Upper lobe of right lung (tissue), 1 donor: ENCODE measurements at regions not wholly inside any gene's neighbourhood (a gene's known extent, or its start where the extent isn't known, plus 50 kb on each side); places are given as distances from the start of the nearest gene placed in this dataset.
"Not testable (repeated sequence)": the region's sequence is repeated elsewhere in the genome, so short reads cannot be mapped to it uniquely, and the experiment has no call there.

Experiments
- ATAC-seq: fragments of 200-7000 bp; cut with Tn5 transposase; one replicate; pipeline ENCODE4 v1.9.1; 2020; ENCODE audit warnings: mild to moderate bottlenecking, moderate library complexity
- DNase-seq: peaks from one replicate; pipeline ENCODE4 v3.0.0-alpha.2; 2020
- H3K27ac ChIP-seq: fragments of 200-600 bp; one replicate; pipeline ENCODE4 v1.8.0; 2022
- H3K27me3 ChIP-seq: fragments of 200-600 bp; one replicate; pipeline ENCODE4 v1.8.0; 2022; ENCODE audit warnings: mild to moderate bottlenecking
- H3K36me3 ChIP-seq: fragments of 200-600 bp; one replicate; pipeline ENCODE4 v1.8.0; 2022
- H3K4me1 ChIP-seq: fragments of 200-600 bp; one replicate; pipeline ENCODE4 v1.8.0; 2022
- H3K4me3 ChIP-seq: fragments of 200-600 bp; one replicate; pipeline ENCODE4 v1.8.0; 2022; ENCODE audit warnings: mild to moderate bottlenecking
- H3K9me3 ChIP-seq: fragments of 200-600 bp; one replicate; pipeline ENCODE4 v1.8.0; 2022
- intact Hi-C: fragments of 100-400 bp; cut with DNase I; formaldehyde crosslinking; loops from one replicate; pipeline ENCODE4 v1.11.0; 2022
- TF ChIP-seq, protein P1 (sequence below): fragments of 200-600 bp; IDR thresholded peaks from one replicate; pipeline ENCODE4 v1.8.0; 2022; ENCODE audit warnings: antibody characterized with exemption
- donor health status: DM: no; HTN: yes; CAD: no; lungs with severe emphysema.

DNA sequence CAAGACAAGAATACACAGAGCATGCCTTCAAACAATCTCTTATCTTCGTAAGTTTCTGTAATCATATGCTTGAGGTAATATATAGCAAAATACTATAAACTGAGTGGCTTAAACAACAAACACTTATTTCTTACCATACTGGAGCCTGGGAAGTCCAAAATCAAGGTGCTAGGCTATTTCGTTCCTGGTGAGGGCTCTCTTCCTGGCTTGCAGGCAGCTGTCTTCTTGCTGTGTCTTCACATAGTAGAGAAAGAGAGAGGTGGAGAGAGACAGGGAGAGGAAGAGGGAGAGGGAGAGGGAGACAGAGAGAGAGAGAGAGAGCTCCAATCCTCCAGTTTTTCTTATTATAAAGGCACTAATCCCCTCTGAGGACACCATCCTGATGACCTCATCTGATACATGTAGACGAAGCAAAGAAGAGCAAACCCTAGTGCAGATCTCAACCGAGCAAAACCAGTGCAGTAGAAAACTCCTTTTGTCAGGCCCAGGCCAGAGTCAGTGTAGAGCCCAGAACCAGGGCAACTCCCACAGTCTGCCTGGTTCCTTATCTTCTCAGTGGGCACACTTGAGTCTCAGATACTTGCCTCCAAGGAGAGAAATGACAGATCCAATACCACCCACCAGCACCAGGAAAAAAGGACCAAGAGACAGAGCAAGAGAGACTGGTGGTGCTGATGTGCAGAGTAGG, 297.1 kb upstream of the NCAM1 start:
- H3K4me1 ChIP-seq: no peaks in the 10 kb centered on the region
- no peak overlapping the region for H3K27ac ChIP-seq
- no peak for ATAC-seq
- TF ChIP-seq, protein P1, sequence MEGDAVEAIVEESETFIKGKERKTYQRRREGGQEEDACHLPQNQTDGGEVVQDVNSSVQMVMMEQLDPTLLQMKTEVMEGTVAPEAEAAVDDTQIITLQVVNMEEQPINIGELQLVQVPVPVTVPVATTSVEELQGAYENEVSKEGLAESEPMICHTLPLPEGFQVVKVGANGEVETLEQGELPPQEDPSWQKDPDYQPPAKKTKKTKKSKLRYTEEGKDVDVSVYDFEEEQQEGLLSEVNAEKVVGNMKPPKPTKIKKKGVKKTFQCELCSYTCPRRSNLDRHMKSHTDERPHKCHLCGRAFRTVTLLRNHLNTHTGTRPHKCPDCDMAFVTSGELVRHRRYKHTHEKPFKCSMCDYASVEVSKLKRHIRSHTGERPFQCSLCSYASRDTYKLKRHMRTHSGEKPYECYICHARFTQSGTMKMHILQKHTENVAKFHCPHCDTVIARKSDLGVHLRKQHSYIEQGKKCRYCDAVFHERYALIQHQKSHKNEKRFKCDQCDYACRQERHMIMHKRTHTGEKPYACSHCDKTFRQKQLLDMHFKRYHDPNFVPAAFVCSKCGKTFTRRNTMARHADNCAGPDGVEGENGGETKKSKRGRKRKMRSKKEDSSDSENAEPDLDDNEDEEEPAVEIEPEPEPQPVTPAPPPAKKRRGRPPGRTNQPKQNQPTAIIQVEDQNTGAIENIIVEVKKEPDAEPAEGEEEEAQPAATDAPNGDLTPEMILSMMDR: no peak
- DNase-seq: no peak
- H3K36me3 ChIP-seq: no peaks in the 10 kb centered on the region
- H3K27me3 ChIP-seq: no peaks in the 10 kb centered on the region
- no peak overlapping the region for H3K4me3 ChIP-seq
- intact Hi-C loops: no loop called here
- no peaks in the 10 kb centered on the region for H3K9me3 ChIP-seq

- no peak overlapping the region for H3K27ac ChIP-seq
- no peak for ATAC-seq
- no peaks in the 10 kb centered on the region for H3K27me3 ChIP-seq
- no peak overlapping the region for H3K4me3 ChIP-seq
- no peaks in the 10 kb centered on the region for H3K4me1 ChIP-seq
- TF ChIP-seq, protein P1: no peak
- no peaks in the 10 kb centered on the region for H3K36me3 ChIP-seq
- H3K9me3 ChIP-seq: no peaks in the 10 kb centered on the region
- intact Hi-C loops: no loop called here
- DNase-seq: no peak
Measured at GRCh38 chr11:112665291-112665690, 295.9 kb upstream of the NCAM1 start.

GRCh38 chr11:112666253-112666652, 295.0 kb upstream of the NCAM1 start:
- TF ChIP-seq, protein P1: no peak

GRCh38 chr11:112670806-112671570, 290.2 kb upstream of the NCAM1 start:
- intact Hi-C loops: no loop called here
- DNase-seq: no peak
- no peak for ATAC-seq

More at GRCh38 chr11:112666253-112666652, 295.0 kb upstream of the NCAM1 start:
- DNase-seq: no peak
- peaks cover 1% of the 10 kb centered on the region for H3K27me3 ChIP-seq
- H3K27ac ChIP-seq: no peak overlapping the region
- no peaks in the 10 kb centered on the region for H3K9me3 ChIP-seq
- no peaks in the 10 kb centered on the region for H3K36me3 ChIP-seq
- H3K4me3 ChIP-seq: no peak overlapping the region
- intact Hi-C loops: no loop called here
- no peaks in the 10 kb centered on the region for H3K4me1 ChIP-seq
- ATAC-seq: no peak

GRCh38 chr11:112673401-112673800, 287.8 kb upstream of the NCAM1 start:
- H3K27me3 ChIP-seq, H3K4me3 ChIP-seq, H3K4me1 ChIP-seq, H3K9me3 ChIP-seq, intact Hi-C loops, DNase-seq, ATAC-seq, H3K27ac ChIP-seq, H3K36me3 ChIP-seq: not testable (repeated sequence)

More at GRCh38 chr11:112670806-112671570, 290.2 kb upstream of the NCAM1 start:
- Histone ChIP-seq H3K27me3 (peaks cover 8% of the 10 kb centered on the region), H3K4me1 (no peaks in the 10 kb centered on the region), H3K27ac (no peak overlapping the region), H3K4me3 (no peak overlapping the region), H3K36me3 (no peaks in the 10 kb centered on the region), H3K9me3 (no peaks in the 10 kb centered on the region)
- TF ChIP-seq, protein P1: no peak

DNA sequence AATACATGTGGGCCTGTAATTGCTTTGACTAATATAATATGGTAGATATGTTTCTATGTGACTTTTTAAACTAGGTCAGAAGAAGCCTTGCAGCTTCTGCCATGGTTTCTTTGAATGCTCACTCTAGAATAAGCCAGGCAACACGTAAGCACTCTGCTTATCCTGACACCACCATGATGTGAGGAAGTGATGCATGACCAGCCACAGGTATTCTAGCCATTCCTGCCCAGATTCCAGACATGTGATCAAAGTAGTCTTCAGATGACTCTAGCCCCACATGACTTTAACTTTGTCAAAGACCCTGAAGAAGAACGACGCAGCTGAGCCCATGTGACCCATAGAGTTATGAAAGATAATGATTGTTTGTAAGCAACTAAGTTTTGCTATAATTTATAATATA, 276.1 kb upstream of the NCAM1 start:
- no peak overlapping the region for H3K4me3 ChIP-seq
- no peak for ATAC-seq
- no peaks in the 10 kb centered on the region for H3K9me3 ChIP-seq
- intact Hi-C loops: no loop called here
- H3K27me3 ChIP-seq: no peaks in the 10 kb centered on the region
- no peak overlapping the region for H3K27ac ChIP-seq
- TF ChIP-seq, protein P1: no peak
- no peaks in the 10 kb centered on the region for H3K36me3 ChIP-seq
- no peak for DNase-seq
- H3K4me1 ChIP-seq: no peaks in the 10 kb centered on the region
